Activated CD8-positive, alpha-beta T cell treated with anti-CD3 and anti-CD28 coated beads for 36 hours (primary cell): ENCODE measurements at regions not wholly inside any gene's neighbourhood (a gene's known extent, or its start where the extent isn't known, plus 50 kb on each side); places are given as distances from the start of the nearest gene placed in this dataset.

Source experiments
- ATAC-seq: fragments of 200-7000 bp; cut with Tn5 transposase; one replicate; pipeline ENCODE4 v1.10.0; 2021; ENCODE audit warnings: mild to moderate bottlenecking, moderate library complexity
- CTCF ChIA-PET: fragments of 350-600 bp; sonication (Branson Sonifier 250); formaldehyde crosslinking; loops from one replicate; lab custom pipeline; 2021; ENCODE audit warnings: antibody characterized with exemption; lab: Charles Lee
- POLR2A ChIA-PET: fragments of 350-600 bp; sonication (Branson Sonifier 250); formaldehyde crosslinking; loops from one replicate; lab custom pipeline; 2021; ENCODE audit warnings: antibody characterized with exemption; lab: Charles Lee
- DNase-seq: peaks from one replicate; pipeline ENCODE4 v3.0.0-alpha.2; 2020
- H3K27ac Mint-ChIP-seq: one replicate; pipeline ENCODE4 v1.8.0; 2021; ENCODE audit warnings: mild to moderate bottlenecking, mixed read lengths
- H3K27me3 Mint-ChIP-seq: one replicate; pipeline ENCODE4 v1.8.0; 2021; ENCODE audit warnings: mixed read lengths
- H3K36me3 Mint-ChIP-seq: one replicate; pipeline ENCODE4 v1.8.0; 2021; ENCODE audit warnings: low read depth, mixed read lengths
- H3K4me1 Mint-ChIP-seq: one replicate; pipeline ENCODE4 v1.8.0; 2021; ENCODE audit warnings: low read depth, mixed read lengths
- H3K4me3 Mint-ChIP-seq: one replicate; pipeline ENCODE4 v1.8.0; 2021; ENCODE audit warnings: mild to moderate bottlenecking, moderate library complexity, mixed read lengths
- H3K9me3 Mint-ChIP-seq: one replicate; pipeline ENCODE4 v1.8.0; 2021; ENCODE audit warnings: mixed read lengths
- intact Hi-C: fragments of 100-400 bp; cut with micrococcal nuclease; formaldehyde crosslinking; loops from one replicate; pipeline ENCODE4 v1.10.0; 2022
- TF ChIP-seq, protein P1 (sequence below): fragments of 200-600 bp; IDR thresholded peaks from one replicate; pipeline ENCODE4 v1.8.0; 2022; ENCODE audit warnings: antibody characterized with exemption, mild to moderate bottlenecking

DNA sequence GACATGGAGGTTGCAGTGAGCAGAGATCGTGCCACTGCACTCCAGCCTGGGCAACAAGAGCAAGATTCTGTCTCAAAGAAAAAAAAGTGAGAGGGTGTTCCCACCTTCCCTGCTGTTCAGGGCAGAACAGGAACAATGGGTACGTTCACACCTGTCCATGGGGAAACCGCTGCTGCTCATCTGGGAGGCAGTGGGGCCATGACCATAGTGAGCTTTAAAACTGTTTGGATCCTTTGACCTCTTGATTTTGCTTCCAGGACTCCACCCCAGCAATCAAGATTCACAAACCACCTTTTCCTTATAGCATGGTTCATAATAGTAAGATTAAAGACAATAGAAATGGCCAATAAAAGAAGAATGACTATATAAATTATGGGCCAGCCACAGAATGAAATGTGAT, 209.2 kb downstream of the ARL4C start:
- Mint-ChIP-seq H3K4me1 (peaks cover 49% of the 10 kb centered on the region), H3K4me3 (no peak overlapping the region), H3K36me3 (peaks cover 2% of the 10 kb centered on the region), H3K27ac (no peak overlapping the region), H3K9me3 (peaks cover 3% of the 10 kb centered on the region), H3K27me3 (no peaks in the 10 kb centered on the region)
- POLR2A ChIA-PET: interaction anchor here (0.6 kb wide), 1 partner anchor 35 kb away, joined by 3 read pairs; no protein-coding TSS in a partner anchor
- intact Hi-C loops: loop anchor here (5.0 kb wide), 1 partner anchor 150 kb away; no protein-coding TSS in a partner anchor
- TF ChIP-seq, protein P1, sequence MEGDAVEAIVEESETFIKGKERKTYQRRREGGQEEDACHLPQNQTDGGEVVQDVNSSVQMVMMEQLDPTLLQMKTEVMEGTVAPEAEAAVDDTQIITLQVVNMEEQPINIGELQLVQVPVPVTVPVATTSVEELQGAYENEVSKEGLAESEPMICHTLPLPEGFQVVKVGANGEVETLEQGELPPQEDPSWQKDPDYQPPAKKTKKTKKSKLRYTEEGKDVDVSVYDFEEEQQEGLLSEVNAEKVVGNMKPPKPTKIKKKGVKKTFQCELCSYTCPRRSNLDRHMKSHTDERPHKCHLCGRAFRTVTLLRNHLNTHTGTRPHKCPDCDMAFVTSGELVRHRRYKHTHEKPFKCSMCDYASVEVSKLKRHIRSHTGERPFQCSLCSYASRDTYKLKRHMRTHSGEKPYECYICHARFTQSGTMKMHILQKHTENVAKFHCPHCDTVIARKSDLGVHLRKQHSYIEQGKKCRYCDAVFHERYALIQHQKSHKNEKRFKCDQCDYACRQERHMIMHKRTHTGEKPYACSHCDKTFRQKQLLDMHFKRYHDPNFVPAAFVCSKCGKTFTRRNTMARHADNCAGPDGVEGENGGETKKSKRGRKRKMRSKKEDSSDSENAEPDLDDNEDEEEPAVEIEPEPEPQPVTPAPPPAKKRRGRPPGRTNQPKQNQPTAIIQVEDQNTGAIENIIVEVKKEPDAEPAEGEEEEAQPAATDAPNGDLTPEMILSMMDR: no peak
- DNase-seq (no peak), ATAC-seq (no peak)
- CTCF ChIA-PET: interaction anchor here (1.1 to 3.9 kb wide), 6 partner anchors 10 to 214 kb away, joined by 3 to 25 read pairs (median 6); no protein-coding TSS in a partner anchor

DNA sequence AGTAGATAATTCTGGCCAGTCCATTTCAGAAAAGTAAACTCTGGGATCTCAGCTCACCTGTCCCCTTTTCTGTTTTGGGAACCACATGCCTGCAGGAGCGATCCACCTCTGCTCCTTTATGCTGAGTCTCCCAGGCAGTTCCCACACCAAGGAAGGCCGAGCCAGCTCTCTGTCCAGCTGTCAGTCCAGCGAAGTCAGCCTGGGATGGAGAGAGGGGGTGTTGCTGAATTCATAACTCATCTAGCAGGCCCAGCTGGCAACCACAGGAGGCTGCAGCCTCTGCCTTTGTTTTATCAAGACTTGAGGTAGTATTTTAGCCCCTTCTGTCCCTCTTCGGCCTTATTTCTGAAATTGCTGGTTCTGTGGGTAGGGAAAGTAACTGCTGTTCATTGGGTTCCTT, 209.9 kb downstream of the ARL4C start:
- POLR2A ChIA-PET: no interaction called here

DNA sequence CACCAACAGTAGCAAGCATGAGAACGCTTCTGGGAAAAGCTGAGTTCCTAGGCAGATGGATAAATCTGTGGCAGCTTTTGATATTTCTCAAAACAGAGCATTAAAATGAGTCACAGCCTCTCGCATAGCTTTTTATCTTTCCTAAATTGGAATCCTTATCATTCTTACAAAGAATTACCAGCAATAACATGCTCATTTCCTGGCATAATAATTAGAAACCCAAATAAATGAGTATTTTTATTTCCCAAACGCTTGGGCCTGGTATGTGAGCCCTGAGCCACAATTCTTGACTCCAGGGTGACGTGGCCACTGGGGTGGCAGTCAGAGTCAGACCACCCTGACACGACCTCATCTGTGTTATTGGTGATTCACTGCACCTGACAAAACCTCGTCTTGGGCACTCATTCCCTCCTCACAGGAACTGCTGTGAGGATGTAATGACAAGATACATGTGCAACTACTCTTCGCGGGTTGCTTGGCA, 210.7 kb downstream of the ARL4C start:
- ChIA-PET POLR2A (no interaction called here), CTCF (interaction anchor here (1.0 to 1.3 kb wide), 2 partner anchors 14 to 17 kb away, joined by 3 read pairs; no protein-coding TSS in a partner anchor)
- no peaks in the 10 kb centered on the region for H3K27me3 Mint-ChIP-seq
- H3K4me1 Mint-ChIP-seq: peaks cover 38% of the 10 kb centered on the region
- peak; percentile 54 for DNase-seq
- peaks cover 2% of the 10 kb centered on the region for H3K36me3 Mint-ChIP-seq
- TF ChIP-seq, protein P1: no peak
- peaks cover 3% of the 10 kb centered on the region for H3K9me3 Mint-ChIP-seq
- no peak overlapping the region for H3K27ac Mint-ChIP-seq
- intact Hi-C loops: loop anchor here (5.0 kb wide), 1 partner anchor 149 kb away; no protein-coding TSS in a partner anchor
- ATAC-seq: no peak
- H3K4me3 Mint-ChIP-seq: no peak overlapping the region

More for the DNA sequence above, 209.9 kb downstream of the ARL4C start:
- peaks cover 3% of the 10 kb centered on the region for H3K9me3 Mint-ChIP-seq
- H3K27ac Mint-ChIP-seq: no peak overlapping the region
- H3K4me1 Mint-ChIP-seq: peaks cover 45% of the 10 kb centered on the region
- TF ChIP-seq, protein P1: no peak
- peaks cover 2% of the 10 kb centered on the region for H3K36me3 Mint-ChIP-seq
- CTCF ChIA-PET: interaction anchor here (1.1 to 1.3 kb wide), 2 partner anchors 18 to 209 kb away, joined by 3 read pairs; no protein-coding TSS in a partner anchor
- no peaks in the 10 kb centered on the region for H3K27me3 Mint-ChIP-seq
- no peak overlapping the region for H3K4me3 Mint-ChIP-seq
- no peak for ATAC-seq
- DNase-seq: no peak
- intact Hi-C loops: loop anchor here (5.0 kb wide), 1 partner anchor 150 kb away; no protein-coding TSS in a partner anchor

DNA sequence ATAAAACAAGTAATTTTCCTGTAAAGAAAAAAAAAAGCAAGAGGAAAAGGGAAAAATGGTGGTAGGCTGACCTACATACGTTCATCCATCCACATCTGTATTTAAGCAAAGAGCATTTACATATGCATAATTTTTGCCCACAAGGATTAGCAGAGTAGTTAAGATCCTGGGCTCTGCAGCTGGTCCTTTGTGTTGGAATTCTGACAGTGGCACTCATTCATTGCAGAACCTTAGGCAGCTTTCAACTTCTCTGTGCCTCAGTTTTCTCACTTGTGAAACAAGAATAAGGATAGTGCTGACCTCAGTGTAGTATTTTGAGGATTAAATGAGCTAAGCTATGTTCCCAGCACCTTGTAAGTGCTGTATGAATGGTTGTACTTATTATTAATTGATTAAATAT, 211.3 kb downstream of the ARL4C start:
- H3K36me3 Mint-ChIP-seq: peaks cover 2% of the 10 kb centered on the region
- DNase-seq (no peak), ATAC-seq (no peak)
- intact Hi-C loops: loop anchor here (5.0 kb wide), 1 partner anchor 148 kb away; no protein-coding TSS in a partner anchor
- peaks cover 3% of the 10 kb centered on the region for H3K9me3 Mint-ChIP-seq
- no peak overlapping the region for H3K4me3 Mint-ChIP-seq
- CTCF ChIA-PET: interaction anchor here (1.0 to 1.3 kb wide), 2 partner anchors 14 to 17 kb away, joined by 3 read pairs; no protein-coding TSS in a partner anchor
- POLR2A ChIA-PET: no interaction called here
- no peaks in the 10 kb centered on the region for H3K27me3 Mint-ChIP-seq
- no peak overlapping the region for H3K27ac Mint-ChIP-seq
- H3K4me1 Mint-ChIP-seq: peaks cover 38% of the 10 kb centered on the region
- TF ChIP-seq, protein P1: no peak

DNA sequence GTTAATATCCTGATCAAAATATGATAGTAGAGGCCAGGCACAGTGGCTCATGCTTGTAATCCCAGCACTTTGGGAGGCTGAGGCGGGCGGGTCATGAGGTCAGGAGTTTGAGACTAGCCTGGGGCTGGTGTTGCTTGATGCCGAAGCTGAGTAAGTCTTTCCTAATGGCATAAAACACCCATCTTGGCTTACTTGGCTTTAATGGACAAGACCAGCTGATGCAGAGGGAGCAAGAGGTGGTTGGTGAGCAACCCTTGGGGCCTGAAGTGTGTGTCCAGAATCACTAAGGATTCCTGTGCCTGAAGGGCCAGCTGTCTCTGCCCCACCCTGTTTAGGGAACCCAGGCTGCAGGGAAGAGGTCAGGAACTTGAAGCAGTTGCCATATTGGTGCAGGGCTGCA, 217.2 kb downstream of the ARL4C start:
- Mint-ChIP-seq H3K27me3 (no peaks in the 10 kb centered on the region), H3K4me3 (no peak overlapping the region), H3K36me3 (peaks cover 8% of the 10 kb centered on the region), H3K4me1 (peaks cover 43% of the 10 kb centered on the region), H3K27ac (peak overlapping the region; percentile 87), H3K9me3 (peaks cover 16% of the 10 kb centered on the region)
- TF ChIP-seq, protein P1: no peak
- intact Hi-C loops: loop anchor here (10.0 kb wide), 1 partner anchor 305 kb away; no protein-coding TSS in a partner anchor
- CTCF ChIA-PET: interaction anchor here (2.4 kb wide), 1 partner anchor 10 kb away, joined by 25 read pairs; no protein-coding TSS in a partner anchor
- DNase-seq: no peak
- ATAC-seq: no peak
- POLR2A ChIA-PET: interaction anchor here (1.1 to 1.7 kb wide), 3 partner anchors 12 to 213 kb away, joined by 3 to 4 read pairs (median 3); no protein-coding TSS in a partner anchor
